NCI-H2227 treated with DMSO at 0.1 percent for 48 hours (cell line): ENCODE measurements at regions not wholly inside any gene's neighbourhood (a gene's known extent, or its start where the extent isn't known, plus 50 kb on each side); places are given as distances from the start of the nearest gene placed in this dataset.
"Not testable (repeated sequence)": the region's sequence is repeated elsewhere in the genome, so short reads cannot be mapped to it uniquely, and the experiment has no call there.

ENCODE experiments used
- DNase-seq: peaks from one replicate; lab custom pipeline; 2025; lab: John Stamatoyannopoulos, UW

- no peak for DNase-seq
These were observed 334.2 kb upstream of the CCNH start for GRCh38 chr5:87746891-87747377.

- DNase-seq: no peak
These were observed 333.6 kb upstream of the CCNH start for GRCh38 chr5:87746341-87746740.

- DNase-seq: no peak
These were observed 329.2 kb upstream of the CCNH start for GRCh38 chr5:87741881-87742280.

- no peak for DNase-seq
These were observed 323.2 kb upstream of the CCNH start for GRCh38 chr5:87735923-87736322.

GRCh38 chr5:87733897-87734296 is 321.2 kb upstream of the CCNH start:
- no peak for DNase-seq

- DNase-seq: no peak
These were observed 320.4 kb upstream of the CCNH start for GRCh38 chr5:87732875-87733768.

GRCh38 chr5:87729781-87730180 is 317.1 kb upstream of the CCNH start:
- DNase-seq: no peak

GRCh38 chr5:87722286-87722685 is 309.6 kb upstream of the CCNH start:
- no peak for DNase-seq

- not testable (repeated sequence) for DNase-seq
These were observed 305.6 kb upstream of the CCNH start for GRCh38 chr5:87718224-87718925.

- no peak for DNase-seq
These were observed 305.0 kb upstream of the CCNH start for GRCh38 chr5:87717761-87718160.

- DNase-seq: no peak
These were observed 293.1 kb upstream of the CCNH start for GRCh38 chr5:87705876-87706275.

GRCh38 chr5:87686975-87687374 is 274.2 kb upstream of the CCNH start:
- no peak for DNase-seq

GRCh38 chr5:87686018-87686417 is 273.3 kb upstream of the CCNH start:
- DNase-seq: no peak

GRCh38 chr5:87674235-87674634 is 261.5 kb upstream of the CCNH start:
- DNase-seq: no peak

- no peak for DNase-seq
These were observed 258.4 kb upstream of the CCNH start for GRCh38 chr5:87671146-87671545.

GRCh38 chr5:87665166-87665565 is 252.4 kb upstream of the CCNH start:
- no peak for DNase-seq

GRCh38 chr5:87661784-87662566 is 249.2 kb upstream of the CCNH start:
- no peak for DNase-seq

- DNase-seq: no peak
These were observed 240.5 kb upstream of the CCNH start for GRCh38 chr5:87653242-87653641.

- no peak for DNase-seq
These were observed 237.6 kb upstream of the CCNH start for GRCh38 chr5:87650284-87650683.

GRCh38 chr5:87649455-87649854 is 236.7 kb upstream of the CCNH start:
- no peak for DNase-seq

- no peak for DNase-seq
These were observed 232.5 kb upstream of the CCNH start for GRCh38 chr5:87645224-87645623.

- no peak for DNase-seq
These were observed 228.2 kb upstream of the CCNH start for GRCh38 chr5:87640902-87641301.
